Hepatocyte (in vitro differentiated cells): ENCODE measurements at regions not wholly inside any gene's neighbourhood (a gene's known extent, or its start where the extent isn't known, plus 50 kb on each side); places are given as distances from the start of the nearest gene placed in this dataset.

Source experiments
- CTCF ChIP-seq: fragments of 200-600 bp; sonication (generic); IDR thresholded peaks from 2 replicates; pipeline ENCODE4 v1.5.1; 2016; ENCODE audit warnings: antibody characterized with exemption, mild to moderate bottlenecking; ENCODE audit not compliant: poor library complexity
- EZH2 ChIP-seq: fragments of 200-600 bp; sonication (generic); IDR thresholded peaks from 2 replicates; pipeline ENCODE4 v1.6.1; 2016; ENCODE audit warnings: antibody characterized with exemption, mild to moderate bottlenecking, borderline replicate concordance
- EZH2phosphoT487 ChIP-seq: fragments of 200-600 bp; sonication (generic); IDR thresholded peaks from one replicate; pipeline ENCODE4 v1.6.1; 2018; ENCODE audit warnings: antibody characterized with exemption, mild to moderate bottlenecking, low read depth, moderate library complexity; ENCODE audit not compliant: unreplicated experiment, severe bottlenecking

- TF ChIP-seq EZH2phosphoT487 (no peak), CTCF (no peak), EZH2 (no peak)
These were observed 581.1 kb upstream of the MGAT4C start for GRCh38 chr12:86837246-86837645.
